ENCODE measurements at regions not wholly inside any gene's neighbourhood (a gene's known extent, or its start where the extent isn't known, plus 50 kb on each side); places are given as distances from the start of the nearest gene placed in this dataset.

GRCh38 chr6:117018771-117019170 lies 141.7 kb downstream of the RFX6 start:
- TF ChIP-seq, protein P1, sequence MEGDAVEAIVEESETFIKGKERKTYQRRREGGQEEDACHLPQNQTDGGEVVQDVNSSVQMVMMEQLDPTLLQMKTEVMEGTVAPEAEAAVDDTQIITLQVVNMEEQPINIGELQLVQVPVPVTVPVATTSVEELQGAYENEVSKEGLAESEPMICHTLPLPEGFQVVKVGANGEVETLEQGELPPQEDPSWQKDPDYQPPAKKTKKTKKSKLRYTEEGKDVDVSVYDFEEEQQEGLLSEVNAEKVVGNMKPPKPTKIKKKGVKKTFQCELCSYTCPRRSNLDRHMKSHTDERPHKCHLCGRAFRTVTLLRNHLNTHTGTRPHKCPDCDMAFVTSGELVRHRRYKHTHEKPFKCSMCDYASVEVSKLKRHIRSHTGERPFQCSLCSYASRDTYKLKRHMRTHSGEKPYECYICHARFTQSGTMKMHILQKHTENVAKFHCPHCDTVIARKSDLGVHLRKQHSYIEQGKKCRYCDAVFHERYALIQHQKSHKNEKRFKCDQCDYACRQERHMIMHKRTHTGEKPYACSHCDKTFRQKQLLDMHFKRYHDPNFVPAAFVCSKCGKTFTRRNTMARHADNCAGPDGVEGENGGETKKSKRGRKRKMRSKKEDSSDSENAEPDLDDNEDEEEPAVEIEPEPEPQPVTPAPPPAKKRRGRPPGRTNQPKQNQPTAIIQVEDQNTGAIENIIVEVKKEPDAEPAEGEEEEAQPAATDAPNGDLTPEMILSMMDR (IDR thresholded peaks at IDR 0.05) = no peak
- no peak for ATAC-seq
- no peak overlapping the region for H3K27ac ChIP-seq
- H3K36me3 ChIP-seq = no peaks in the 10 kb centered on the region
- no peak for DNase-seq
- no peak overlapping the region for H3K4me3 ChIP-seq
- intact Hi-C loops (cut with DNase I) = no loop called here
- no peaks in the 10 kb centered on the region for H3K27me3 ChIP-seq (ENCODE audit: low read depth)
- no peaks in the 10 kb centered on the region for H3K4me1 ChIP-seq
- H3K9me3 ChIP-seq = no peaks in the 10 kb centered on the region

DNA sequence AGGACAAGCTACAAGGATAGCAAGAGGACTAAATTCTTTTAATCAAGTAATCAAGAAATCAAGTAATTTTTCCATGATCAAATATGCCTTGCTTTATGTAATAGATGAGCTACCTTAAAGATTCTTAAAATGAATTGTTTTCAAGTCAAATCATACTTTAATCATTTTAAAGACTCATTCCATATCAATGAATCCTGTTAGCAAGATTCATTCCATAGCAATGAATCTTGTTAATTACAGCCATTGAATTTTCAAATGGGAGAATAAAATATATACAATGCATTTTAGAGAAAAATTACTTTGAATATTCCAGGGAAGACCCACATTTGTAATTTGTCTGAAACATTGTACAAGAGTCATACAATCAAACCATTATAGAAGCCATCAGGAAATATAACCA lies 145.7 kb downstream of the RFX6 start:
- H3K27me3 ChIP-seq (ENCODE audit: low read depth) = no peaks in the 10 kb centered on the region
- no peak for DNase-seq

DNA sequence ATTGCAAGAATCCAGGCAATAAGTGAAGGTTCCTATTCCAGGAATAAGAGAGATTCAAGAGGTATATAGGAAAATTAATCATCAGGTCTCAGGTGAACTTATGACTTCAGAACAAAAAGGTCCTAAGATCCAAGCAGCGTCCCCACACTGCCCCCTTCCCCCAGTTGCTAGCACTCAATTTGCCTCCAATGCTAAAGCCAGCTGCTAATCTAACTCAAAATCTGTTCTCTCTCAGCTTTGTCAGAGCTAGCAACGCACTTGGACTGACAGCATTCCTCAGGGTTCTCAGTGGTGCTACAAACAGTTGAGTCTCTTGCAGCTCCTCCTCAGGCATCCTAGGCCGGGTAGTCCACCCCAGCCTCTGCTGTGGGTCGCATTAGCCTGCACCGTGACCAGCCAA lies 148.3 kb downstream of the RFX6 start:
- TF ChIP-seq, protein P1 (IDR thresholded peaks at IDR 0.05) = no peak

More for the DNA sequence above, 145.7 kb downstream of the RFX6 start:
- Histone ChIP-seq H3K4me1 (no peaks in the 10 kb centered on the region), H3K9me3 (no peaks in the 10 kb centered on the region), H3K4me3 (no peak overlapping the region), H3K27ac (no peak overlapping the region), H3K36me3 (no peaks in the 10 kb centered on the region)
- no peak for ATAC-seq
- intact Hi-C loops (cut with DNase I) = no loop called here
- TF ChIP-seq, protein P1 (IDR thresholded peaks at IDR 0.05) = no peak

DNA sequence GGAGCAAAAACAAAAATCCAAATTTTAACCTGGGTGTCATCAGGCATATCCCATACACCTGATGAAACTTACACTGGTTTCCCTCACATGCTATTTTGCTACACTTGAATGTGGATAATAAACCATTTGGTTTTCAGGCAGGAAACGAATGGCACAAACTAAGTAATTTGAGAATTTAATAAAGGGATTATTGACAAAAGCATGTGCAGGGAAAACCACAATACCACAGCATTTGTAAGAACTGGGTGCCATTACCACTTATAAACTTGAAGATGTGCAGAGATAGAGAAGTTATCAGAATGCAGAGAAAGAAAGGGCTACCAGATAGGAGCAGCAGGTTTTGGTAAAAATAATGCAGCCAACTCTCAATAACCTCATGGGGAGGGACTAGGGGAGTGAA lies 151.2 kb downstream of the RFX6 start:
- no peaks in the 10 kb centered on the region for H3K4me1 ChIP-seq
- intact Hi-C loops (cut with DNase I) = no loop called here
- no peaks in the 10 kb centered on the region for H3K9me3 ChIP-seq
- ATAC-seq (no peak), DNase-seq (no peak)
- no peak overlapping the region for H3K27ac ChIP-seq
- no peaks in the 10 kb centered on the region for H3K36me3 ChIP-seq
- TF ChIP-seq, protein P1 (IDR thresholded peaks at IDR 0.05) = no peak
- no peak overlapping the region for H3K4me3 ChIP-seq
- H3K27me3 ChIP-seq (ENCODE audit: low read depth) = no peaks in the 10 kb centered on the region

More for the DNA sequence above, 148.3 kb downstream of the RFX6 start:
- no peaks in the 10 kb centered on the region for H3K36me3 ChIP-seq
- no peaks in the 10 kb centered on the region for H3K9me3 ChIP-seq
- H3K4me3 ChIP-seq = no peak overlapping the region
- H3K4me1 ChIP-seq = no peaks in the 10 kb centered on the region
- no peak for ATAC-seq
- H3K27ac ChIP-seq = no peak overlapping the region
- DNase-seq = no peak
- intact Hi-C loops (cut with DNase I) = no loop called here
- no peaks in the 10 kb centered on the region for H3K27me3 ChIP-seq (ENCODE audit: low read depth)

GRCh38 chr6:117034547-117034946 lies 157.5 kb downstream of the RFX6 start:
- Histone ChIP-seq H3K4me3 (no peak overlapping the region), H3K9me3 (no peaks in the 10 kb centered on the region), H3K4me1 (no peaks in the 10 kb centered on the region), H3K27ac (no peak overlapping the region), H3K36me3 (no peaks in the 10 kb centered on the region), H3K27me3 (ENCODE audit: low read depth) (no peaks in the 10 kb centered on the region)
- no peak for DNase-seq
- ATAC-seq = no peak
- TF ChIP-seq, protein P1 (IDR thresholded peaks at IDR 0.05) = no peak
- intact Hi-C loops (cut with DNase I) = no loop called here

GRCh38 chr6:117034971-117035370 lies 157.9 kb downstream of the RFX6 start:
- H3K4me3 ChIP-seq = no peak overlapping the region
- ATAC-seq (no peak), DNase-seq (no peak)
- intact Hi-C loops (cut with DNase I) = no loop called here
- no peaks in the 10 kb centered on the region for H3K4me1 ChIP-seq
- no peaks in the 10 kb centered on the region for H3K27me3 ChIP-seq (ENCODE audit: low read depth)
- H3K27ac ChIP-seq = no peak overlapping the region
- H3K9me3 ChIP-seq = no peaks in the 10 kb centered on the region
- H3K36me3 ChIP-seq = no peaks in the 10 kb centered on the region
- TF ChIP-seq, protein P1 (IDR thresholded peaks at IDR 0.05) = no peak

All from lower lobe of right lung (tissue), 2 donors.